ENCODE measurements at regions not wholly inside any gene's neighbourhood (a gene's known extent, or its start where the extent isn't known, plus 50 kb on each side); places are given as distances from the start of the nearest gene placed in this dataset.
"Not testable (repeated sequence)": the region's sequence is repeated elsewhere in the genome, so short reads cannot be mapped to it uniquely, and the experiment has no call there.

DNA sequence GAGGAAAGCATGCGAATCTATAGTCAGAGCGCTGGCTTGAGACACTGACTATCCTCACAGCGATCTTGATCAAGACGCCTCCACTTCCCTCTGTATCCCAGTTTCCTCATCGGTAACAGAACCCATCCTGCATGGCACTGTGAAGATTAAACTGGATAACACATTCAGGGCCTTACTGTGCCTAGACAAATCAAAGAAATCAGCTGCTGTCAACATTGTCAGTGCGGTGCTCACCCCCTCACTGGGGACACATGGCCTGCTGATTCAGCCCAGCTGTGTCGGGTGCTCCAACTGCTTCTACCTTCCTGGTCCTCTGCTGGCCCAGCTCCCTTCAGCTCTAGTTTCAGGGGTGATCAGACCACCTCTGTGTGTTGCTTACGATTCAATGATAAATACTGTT is 268.6 kb upstream of the AGAP1 start:
- no peak for FAIRE-seq
- no peak for DNase-seq (ENCODE audit: insufficient read length)
- no peak for TF ChIP-seq TAF1 (IDR thresholded peaks at IDR 0.05; ENCODE audit: borderline replicate concordance, low read depth, low read length)
- no peak for TF ChIP-seq POLR2AphosphoS5 (IDR thresholded peaks at IDR 0.05; ENCODE audit: low read depth, low read length)
- no peak for TF ChIP-seq POLR2A (IDR thresholded peaks at IDR 0.05; ENCODE audit: low read depth, low read length)

DNA sequence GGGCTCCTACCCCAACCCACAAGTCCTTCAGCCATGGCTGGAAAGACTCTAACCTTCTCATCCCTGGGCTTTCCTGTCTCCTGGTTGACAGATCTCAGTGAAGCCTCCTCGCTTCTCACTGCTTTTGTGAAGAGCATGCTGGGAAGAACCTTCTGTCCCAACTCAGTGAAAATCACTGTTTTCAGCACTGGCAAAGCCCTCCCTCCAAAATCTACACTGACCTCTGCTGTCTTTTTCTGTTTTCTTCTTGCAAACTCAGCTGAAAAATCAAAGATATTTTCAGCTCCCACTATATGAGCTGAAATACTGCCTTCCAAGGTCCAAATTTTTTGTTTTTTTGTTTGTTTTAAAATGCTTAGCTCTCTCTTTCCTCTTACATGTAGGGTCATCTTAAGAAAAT is 266.3 kb upstream of the AGAP1 start:
- TF ChIP-seq TAF1 (IDR thresholded peaks at IDR 0.05; ENCODE audit: borderline replicate concordance, low read depth, low read length) (no peak), POLR2A (IDR thresholded peaks at IDR 0.05; ENCODE audit: low read depth, low read length) (no peak), POLR2AphosphoS5 (IDR thresholded peaks at IDR 0.05; ENCODE audit: low read depth, low read length) (no peak)
- DNase-seq (ENCODE audit: insufficient read length) (no peak), FAIRE-seq (no peak)

DNA sequence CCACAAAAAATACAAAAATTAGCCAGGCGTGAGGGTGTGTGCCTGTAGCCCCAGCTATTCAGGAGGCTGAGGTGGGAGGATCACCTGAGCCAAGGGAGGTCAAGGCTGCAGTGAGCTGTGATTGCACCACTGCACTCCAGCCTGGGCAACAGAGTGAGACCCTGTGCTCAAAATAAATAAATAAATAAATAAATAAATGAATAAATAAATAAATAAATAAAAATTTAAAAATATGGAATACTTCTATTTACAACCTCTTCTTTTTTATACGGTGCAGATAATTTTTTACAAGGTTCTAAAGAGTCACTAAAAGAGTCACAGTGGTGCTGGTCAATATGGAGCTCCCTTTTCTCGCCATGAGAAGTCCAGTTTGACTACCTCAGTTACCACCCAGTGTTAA is 265.4 kb upstream of the AGAP1 start:
- DNase-seq (ENCODE audit: insufficient read length); FAIRE-seq: not testable (repeated sequence)

DNA sequence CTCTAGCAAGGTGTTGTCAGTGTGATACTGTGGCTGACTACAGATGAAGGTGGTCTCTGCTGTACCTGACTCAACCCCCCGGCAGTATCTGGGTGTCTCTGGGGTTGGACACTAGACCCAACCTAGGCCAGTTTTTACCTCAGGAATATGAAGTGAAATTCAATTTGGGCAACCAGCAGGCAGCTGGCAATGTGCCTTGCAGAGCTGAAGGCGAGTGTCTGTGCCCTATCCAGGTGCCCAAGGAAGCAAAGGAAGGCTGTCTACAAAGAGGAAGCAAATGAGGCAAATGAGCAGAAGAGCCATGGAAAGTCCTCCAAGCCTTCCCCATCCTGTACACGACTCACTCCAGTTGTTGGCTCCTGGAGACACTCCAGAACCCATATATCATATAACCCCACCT is 264.6 kb upstream of the AGAP1 start:
- DNase-seq (ENCODE audit: insufficient read length) (no peak), FAIRE-seq (no peak)
- TF ChIP-seq POLR2AphosphoS5 (IDR thresholded peaks at IDR 0.05; ENCODE audit: low read depth, low read length) (no peak), TAF1 (IDR thresholded peaks at IDR 0.05; ENCODE audit: borderline replicate concordance, low read depth, low read length) (no peak), POLR2A (IDR thresholded peaks at IDR 0.05; ENCODE audit: low read depth, low read length) (no peak)

DNA sequence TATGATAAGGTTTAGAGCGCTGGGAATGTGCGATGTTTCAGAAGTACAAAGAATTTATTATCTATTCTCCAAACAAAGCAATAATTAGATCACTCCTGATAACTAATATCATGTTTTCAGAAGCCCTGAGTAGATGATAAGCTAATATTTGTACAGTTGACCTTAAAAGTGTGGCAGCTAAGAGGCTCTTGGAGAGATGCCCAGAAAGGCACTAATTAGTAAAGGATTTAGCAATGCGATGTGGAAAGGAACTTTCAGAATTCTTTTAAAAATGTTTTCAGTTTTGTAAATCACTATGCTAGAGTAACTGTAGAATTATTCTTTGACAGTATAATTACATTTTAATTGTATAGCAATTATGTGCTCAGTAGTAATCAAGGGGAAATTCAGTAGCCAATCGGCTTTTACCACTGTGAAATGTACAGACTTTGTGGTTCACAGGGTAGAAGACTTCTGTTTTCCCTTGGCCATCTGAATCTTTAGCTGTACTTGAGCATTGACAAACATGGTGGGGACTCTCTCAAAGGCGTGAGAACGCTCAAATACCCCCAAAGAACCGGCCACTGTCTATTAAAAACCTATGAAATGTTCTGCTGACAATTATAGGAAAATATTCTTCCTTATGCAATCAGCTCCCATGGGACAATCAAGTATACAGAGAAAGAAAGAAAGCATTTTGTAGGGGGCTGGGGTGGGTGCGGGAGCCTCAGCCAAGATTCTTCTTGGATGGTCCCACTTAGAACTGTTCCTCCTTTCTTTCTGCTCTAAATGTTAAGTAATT is 262.8 kb upstream of the AGAP1 start:
- DNase-seq (ENCODE audit: insufficient read length) (no peak), FAIRE-seq (no peak)
- TF ChIP-seq TAF1 (IDR thresholded peaks at IDR 0.05; ENCODE audit: borderline replicate concordance, low read depth, low read length) (no peak), POLR2A (IDR thresholded peaks at IDR 0.05; ENCODE audit: low read depth, low read length) (no peak), POLR2AphosphoS5 (IDR thresholded peaks at IDR 0.05; ENCODE audit: low read depth, low read length) (no peak)

DNA sequence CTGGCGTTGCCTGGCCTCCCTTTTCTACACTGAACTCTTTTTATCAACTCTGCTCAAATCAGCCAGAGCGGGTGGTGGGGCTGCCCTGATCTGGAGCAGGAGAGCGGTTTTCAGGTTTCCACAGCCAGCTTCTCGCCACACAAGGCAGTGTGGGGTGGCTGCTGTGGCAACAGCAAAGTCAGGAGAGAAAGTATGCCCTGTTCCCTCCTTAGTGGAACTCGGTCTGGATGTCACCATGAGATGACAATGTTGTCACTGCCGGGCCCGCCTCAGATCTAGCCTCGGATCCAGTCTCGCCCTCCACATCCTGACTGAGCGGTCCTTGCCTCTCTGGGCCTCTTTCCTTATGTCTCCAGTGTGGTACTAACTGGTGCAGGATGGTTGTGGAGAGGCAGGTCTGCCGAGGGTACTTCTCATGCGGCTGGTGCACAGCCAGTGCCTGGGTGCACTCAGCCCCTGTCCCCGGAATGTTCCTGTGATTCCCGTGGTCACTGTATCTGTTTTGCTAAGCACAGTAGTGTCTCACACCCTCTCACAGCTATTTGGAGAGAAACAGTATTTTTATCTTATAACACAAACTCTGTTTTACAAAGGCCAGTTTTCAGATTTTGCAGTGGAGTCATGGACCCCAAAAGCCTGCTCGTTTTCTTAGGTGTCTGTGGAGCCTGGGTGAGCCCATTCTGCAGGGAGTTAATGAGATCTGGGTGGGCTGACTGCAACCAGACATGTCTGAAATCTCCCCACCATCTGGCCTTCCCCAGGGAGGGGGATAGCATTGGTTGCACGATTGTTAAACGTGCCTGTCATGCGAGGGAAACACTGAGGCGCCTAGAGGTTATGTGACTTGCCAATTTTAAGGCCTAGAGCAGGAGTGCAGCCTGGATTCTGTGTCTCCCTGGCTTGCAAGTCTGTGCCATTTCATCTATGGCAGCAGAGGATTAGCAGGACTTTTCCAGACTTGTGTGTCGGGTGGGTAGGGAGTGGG is 261.1 kb upstream of the AGAP1 start:
- FAIRE-seq (no peak), DNase-seq (ENCODE audit: insufficient read length) (no peak)
- TF ChIP-seq POLR2AphosphoS5 (IDR thresholded peaks at IDR 0.05; ENCODE audit: low read depth, low read length), result no peak
- no peak for TF ChIP-seq TAF1 (IDR thresholded peaks at IDR 0.05; ENCODE audit: borderline replicate concordance, low read depth, low read length)
- TF ChIP-seq POLR2A (IDR thresholded peaks at IDR 0.05; ENCODE audit: low read depth, low read length), result no peak

DNA sequence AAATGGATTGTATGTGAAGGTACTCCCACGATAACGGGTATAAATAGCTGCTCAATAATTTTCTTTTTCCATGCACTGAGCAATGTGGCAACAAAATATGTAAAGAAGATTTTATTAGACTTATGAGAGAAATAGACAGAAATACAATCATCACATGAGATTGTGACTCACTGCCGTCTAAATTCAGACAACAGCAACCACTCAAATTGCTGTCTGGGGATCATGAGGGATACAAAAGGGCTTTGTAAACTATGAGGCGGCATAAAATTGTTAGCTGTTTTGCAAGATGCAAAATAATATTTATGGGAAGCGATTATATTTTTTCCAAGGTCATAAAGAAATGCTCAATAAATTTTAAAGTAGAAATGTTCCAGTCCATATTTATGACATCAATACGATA is 259.1 kb upstream of the AGAP1 start:
- no peak for FAIRE-seq
- TF ChIP-seq POLR2A (IDR thresholded peaks at IDR 0.05; ENCODE audit: low read depth, low read length), result no peak
- TF ChIP-seq TAF1 (IDR thresholded peaks at IDR 0.05; ENCODE audit: borderline replicate concordance, low read depth, low read length), result no peak
- no peak for TF ChIP-seq POLR2AphosphoS5 (IDR thresholded peaks at IDR 0.05; ENCODE audit: low read depth, low read length)

DNA sequence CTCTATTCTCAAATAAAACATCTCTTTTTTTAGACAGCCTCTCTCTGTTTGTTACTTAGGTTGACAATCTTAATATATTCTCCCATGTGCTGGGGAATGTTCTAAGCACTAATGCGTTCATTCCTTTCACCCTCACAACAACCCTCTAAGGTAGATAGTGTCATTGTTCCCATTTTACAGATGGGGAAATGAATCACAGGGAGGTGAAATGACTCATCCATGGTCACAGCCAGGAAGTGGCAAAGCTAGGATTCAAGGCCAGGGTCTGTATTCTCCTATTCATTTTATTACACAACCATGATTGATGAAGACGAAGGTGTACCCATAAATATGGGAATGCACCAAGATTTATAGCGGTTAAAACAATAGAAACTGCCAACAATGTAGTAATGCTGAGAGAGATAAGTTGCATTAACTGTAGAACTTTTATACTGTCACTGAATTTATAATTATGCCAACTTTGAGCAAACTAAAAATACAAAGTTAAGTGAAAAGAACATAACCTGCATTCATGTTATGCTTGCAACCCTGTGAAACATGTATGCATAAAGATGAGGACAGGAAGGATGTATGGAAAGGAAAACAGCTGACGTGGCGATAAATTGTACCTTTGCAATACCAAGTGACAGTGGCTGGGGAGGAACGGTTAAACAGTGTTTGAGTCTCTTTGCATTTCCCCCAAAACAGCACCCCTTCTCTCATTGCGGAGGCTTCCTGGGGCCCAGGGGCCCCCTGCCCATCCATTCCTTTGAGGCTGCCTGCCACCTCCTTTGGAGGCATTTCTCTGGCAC is 257.7 kb upstream of the AGAP1 start:
- TF ChIP-seq POLR2A (IDR thresholded peaks at IDR 0.05; ENCODE audit: low read depth, low read length), result no peak
- TF ChIP-seq TAF1 (IDR thresholded peaks at IDR 0.05; ENCODE audit: borderline replicate concordance, low read depth, low read length), result no peak
- no peak for TF ChIP-seq POLR2AphosphoS5 (IDR thresholded peaks at IDR 0.05; ENCODE audit: low read depth, low read length)
- no peak for DNase-seq (ENCODE audit: insufficient read length)
- no peak for FAIRE-seq

More for the DNA sequence above, 259.1 kb upstream of the AGAP1 start:
- no peak for DNase-seq (ENCODE audit: insufficient read length)

DNA sequence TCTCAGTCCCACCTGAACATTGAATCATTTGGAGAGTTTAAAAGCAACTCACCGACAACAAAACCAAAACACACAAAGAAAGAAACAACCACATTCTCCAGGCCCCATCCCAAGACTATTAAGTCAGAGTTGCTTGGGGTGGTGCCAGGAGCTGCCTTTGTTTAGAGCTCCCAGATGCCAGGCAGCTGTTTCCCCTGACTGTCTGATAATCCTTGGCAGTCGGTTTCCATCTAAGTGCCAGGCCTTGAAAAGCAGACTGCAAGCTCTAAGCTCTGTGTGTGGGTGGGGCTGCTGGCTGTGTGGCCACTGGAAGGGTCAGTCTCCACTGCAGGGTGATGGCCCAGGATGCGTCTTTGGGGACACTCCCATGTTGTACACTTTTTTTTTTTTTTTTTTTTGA is 255.3 kb upstream of the AGAP1 start:
- TF ChIP-seq POLR2AphosphoS5 (IDR thresholded peaks at IDR 0.05; ENCODE audit: low read depth, low read length) (no peak), TAF1 (IDR thresholded peaks at IDR 0.05; ENCODE audit: borderline replicate concordance, low read depth, low read length) (no peak), POLR2A (IDR thresholded peaks at IDR 0.05; ENCODE audit: low read depth, low read length) (no peak)
- FAIRE-seq, result no peak
- no peak for DNase-seq (ENCODE audit: insufficient read length)

DNA sequence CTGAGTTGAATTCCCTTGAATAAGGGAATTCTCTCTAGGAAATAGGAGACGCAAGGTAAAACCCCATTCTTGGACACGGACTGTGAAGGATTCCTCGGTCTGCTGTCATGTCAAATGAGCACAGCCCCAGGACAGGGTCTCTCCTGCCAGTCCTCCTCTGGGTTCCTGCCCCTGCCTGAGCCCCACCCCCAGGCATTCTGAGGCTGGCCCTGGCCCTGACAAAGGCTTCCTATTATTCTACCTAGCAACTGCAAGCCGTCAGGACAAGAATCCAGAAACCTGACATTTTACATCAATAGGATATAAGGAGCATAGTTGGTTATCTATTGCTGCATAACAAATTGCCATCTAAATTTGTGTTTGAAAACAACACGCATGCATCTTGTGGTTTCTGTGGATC is 253.3 kb upstream of the AGAP1 start:
- DNase-seq (ENCODE audit: insufficient read length), result no peak
- TF ChIP-seq TAF1 (IDR thresholded peaks at IDR 0.05; ENCODE audit: borderline replicate concordance, low read depth, low read length) (no peak), POLR2A (IDR thresholded peaks at IDR 0.05; ENCODE audit: low read depth, low read length) (no peak), POLR2AphosphoS5 (IDR thresholded peaks at IDR 0.05; ENCODE audit: low read depth, low read length) (no peak)
- FAIRE-seq, result no peak
